ENCODE measurements at regions not wholly inside any gene's neighbourhood (a gene's known extent, or its start where the extent isn't known, plus 50 kb on each side); places are given as distances from the start of the nearest gene placed in this dataset.
A peak's percentile ranks its signal among the peaks of the same experiment; 100 is the strongest.

- intact Hi-C loops (cut with DNase I): no loop called here
- ATAC-seq (ENCODE audit: poor library complexity): no peak
These were observed 123.3 kb upstream of the ST6GAL2 start for GRCh38 chr2:107009275-107009674.

GRCh38 chr2:107012714-107013306 is 126.8 kb upstream of the ST6GAL2 start:
- ATAC-seq (ENCODE audit: poor library complexity) (no peak), DNase-seq (no peak)
- intact Hi-C loops (cut with DNase I): no loop called here

More at GRCh38 chr2:107009275-107009674, 123.3 kb upstream of the ST6GAL2 start:
- no peak for DNase-seq

GRCh38 chr2:107013884-107014283 is 127.9 kb upstream of the ST6GAL2 start:
- DNase-seq (no peak), ATAC-seq (ENCODE audit: poor library complexity) (no peak)
- intact Hi-C loops (cut with DNase I): no loop called here

- intact Hi-C loops (cut with DNase I): no loop called here
- DNase-seq (no peak), ATAC-seq (ENCODE audit: poor library complexity) (peak; percentile 39)
These were observed 132.4 kb upstream of the ST6GAL2 start for GRCh38 chr2:107018366-107018765.

- no peak for ATAC-seq (ENCODE audit: poor library complexity)
- DNase-seq: no peak
- intact Hi-C loops (cut with DNase I): no loop called here
These were observed 134.4 kb upstream of the ST6GAL2 start for GRCh38 chr2:107020392-107020791.

- intact Hi-C loops (cut with DNase I): no loop called here
- DNase-seq (no peak), ATAC-seq (ENCODE audit: poor library complexity) (no peak)
These were observed 138.3 kb upstream of the ST6GAL2 start for GRCh38 chr2:107024269-107024668.

GRCh38 chr2:107025291-107025857 is 139.4 kb upstream of the ST6GAL2 start:
- DNase-seq: no peak

GRCh38 chr2:107025869-107026380 is 140.0 kb upstream of the ST6GAL2 start:
- ATAC-seq (ENCODE audit: poor library complexity) (no peak), DNase-seq (no peak)
- intact Hi-C loops (cut with DNase I): no loop called here

More at GRCh38 chr2:107025291-107025857, 139.4 kb upstream of the ST6GAL2 start:
- intact Hi-C loops (cut with DNase I): no loop called here
- no peak for ATAC-seq (ENCODE audit: poor library complexity)

- DNase-seq: no peak
- intact Hi-C loops (cut with DNase I): no loop called here
- no peak for ATAC-seq (ENCODE audit: poor library complexity)
These were observed 141.2 kb upstream of the ST6GAL2 start for GRCh38 chr2:107027205-107027604.

GRCh38 chr2:107027810-107028209 is 141.8 kb upstream of the ST6GAL2 start:
- no peak for DNase-seq
- ATAC-seq (ENCODE audit: poor library complexity): no peak
- intact Hi-C loops (cut with DNase I): no loop called here

GRCh38 chr2:107028661-107029060 is 142.7 kb upstream of the ST6GAL2 start:
- intact Hi-C loops (cut with DNase I): no loop called here
- no peak for DNase-seq
- no peak for ATAC-seq (ENCODE audit: poor library complexity)

GRCh38 chr2:107036293-107036692 is 150.3 kb upstream of the ST6GAL2 start:
- intact Hi-C loops (cut with DNase I): no loop called here
- DNase-seq (peak; percentile 38), ATAC-seq (ENCODE audit: poor library complexity) (peak; percentile 77)

- intact Hi-C loops (cut with DNase I): no loop called here
- ATAC-seq (ENCODE audit: poor library complexity): no peak
- DNase-seq: no peak
These were observed 176.2 kb upstream of the ST6GAL2 start for GRCh38 chr2:107062173-107062572.

GRCh38 chr2:107062599-107063220 is 176.7 kb upstream of the ST6GAL2 start:
- ATAC-seq (ENCODE audit: poor library complexity): no peak
- DNase-seq: no peak
- intact Hi-C loops (cut with DNase I): no loop called here

GRCh38 chr2:107063228-107063627 is 177.3 kb upstream of the ST6GAL2 start:
- ATAC-seq (ENCODE audit: poor library complexity) (no peak), DNase-seq (no peak)
- intact Hi-C loops (cut with DNase I): no loop called here

GRCh38 chr2:107064750-107065149 is 178.8 kb upstream of the ST6GAL2 start:
- no peak for ATAC-seq (ENCODE audit: poor library complexity)
- no peak for DNase-seq
- intact Hi-C loops (cut with DNase I): no loop called here

GRCh38 chr2:107068069-107068916 is 182.3 kb upstream of the ST6GAL2 start:
- intact Hi-C loops (cut with DNase I): no loop called here
- DNase-seq: no peak
- no peak for ATAC-seq (ENCODE audit: poor library complexity)

GRCh38 chr2:107069890-107070289 is 183.9 kb upstream of the ST6GAL2 start:
- DNase-seq (no peak), ATAC-seq (ENCODE audit: poor library complexity) (no peak)
- intact Hi-C loops (cut with DNase I): no loop called here

- intact Hi-C loops (cut with DNase I): no loop called here
- no peak for ATAC-seq (ENCODE audit: poor library complexity)
These were observed 186.4 kb upstream of the ST6GAL2 start for GRCh38 chr2:107072150-107072940.

More at GRCh38 chr2:107072150-107072940, 186.4 kb upstream of the ST6GAL2 start:
- DNase-seq: no peak
